Keratinocyte (primary cell): ENCODE measurements at regions not wholly inside any gene's neighbourhood (a gene's known extent, or its start where the extent isn't known, plus 50 kb on each side); places are given as distances from the start of the nearest gene placed in this dataset.

Source experiments
- DNase-seq: peaks from one replicate; pipeline ENCODE4 v3.0.0-alpha.2; 2011; ENCODE audit warnings: low read depth, missing footprints, low spot score
- FAIRE-seq: peaks from 2 replicates; lab custom pipeline; 2011; peaks lifted over from hg19 to GRCh38; lab: Jason Lieb, UNC
- H2AFZ ChIP-seq: 2 replicates; pipeline ENCODE4 v1.6.0; 2012; ENCODE audit warnings: low read length, control low read depth, inconsistent platforms; ENCODE audit not compliant: control insufficient read depth
- H3K27ac ChIP-seq: 2 replicates; pipeline ENCODE4 v1.5.1; 2011; ENCODE audit warnings: low read length; ENCODE audit not compliant: control insufficient read depth, insufficient read depth
- H3K27me3 ChIP-seq: 3 replicates; pipeline ENCODE4 v1.6.0; 2011; ENCODE audit warnings: low read length; ENCODE audit not compliant: control insufficient read depth, insufficient read depth; ENCODE audit errors: extremely low read depth
- H3K36me3 ChIP-seq, 2 experiments: 2 replicates in 1 of 2; 3 replicates in 1 of 2; pipeline ENCODE4 v1.5.1; 2011; ENCODE audit warnings: low read length in 2 of 2, mild to moderate bottlenecking in 1 of 2; ENCODE audit not compliant: control insufficient read depth in 2 of 2, insufficient read depth in 2 of 2; ENCODE audit errors: extremely low read depth in 1 of 2
- H3K4me1 ChIP-seq: 3 replicates; pipeline ENCODE4 v1.5.1; 2011; ENCODE audit warnings: low read length; ENCODE audit not compliant: control insufficient read depth, insufficient read depth; ENCODE audit errors: extremely low read depth
- H3K4me2 ChIP-seq: 3 replicates; pipeline ENCODE4 v1.6.0; 2011; ENCODE audit warnings: low read depth, low read length; ENCODE audit not compliant: control insufficient read depth, insufficient read depth; ENCODE audit errors: extremely low read depth
- H3K4me3 ChIP-seq, 3 experiments: fragments of 200-600 bp in 1 of 3; sonication (generic) in 1 of 3; 2 replicates in 2 of 3; 3 replicates in 1 of 3; pipeline ENCODE4 v1.5.1; 2011 to 2016; ENCODE audit warnings: low read length in 3 of 3, mild to moderate bottlenecking in 3 of 3, control low read depth in 2 of 3, inconsistent platforms in 1 of 3, low read depth in 1 of 3, mixed read lengths in 1 of 3, mixed run types in 1 of 3, moderate library complexity in 1 of 3; ENCODE audit not compliant: control insufficient read depth in 2 of 3, insufficient read depth in 2 of 3; ENCODE audit errors: extremely low read depth in 1 of 3
- H3K79me2 ChIP-seq: 2 replicates; pipeline ENCODE4 v1.6.0; 2012; ENCODE audit warnings: low read length; ENCODE audit not compliant: control insufficient read depth, insufficient read depth
- H3K9ac ChIP-seq: 3 replicates; pipeline ENCODE4 v1.6.0; 2011; ENCODE audit warnings: low read length; ENCODE audit not compliant: control insufficient read depth, insufficient read depth; ENCODE audit errors: extremely low read depth
- H3K9me1 ChIP-seq: 3 replicates; pipeline ENCODE4 v1.6.0; 2011; ENCODE audit warnings: low read length; ENCODE audit not compliant: control insufficient read depth, insufficient read depth; ENCODE audit errors: extremely low read depth
- H3K9me3 ChIP-seq: 2 replicates; pipeline ENCODE4 v1.5.1; 2012; ENCODE audit warnings: low read depth, low read length; ENCODE audit not compliant: control insufficient read depth
- H4K20me1 ChIP-seq: 3 replicates; pipeline ENCODE4 v1.6.0; 2011; ENCODE audit warnings: low read length; ENCODE audit not compliant: control insufficient read depth, insufficient read depth; ENCODE audit errors: extremely low read depth
- CTCF ChIP-seq, 3 experiments: IDR thresholded peaks in 1 of 3; conservative IDR thresholded peaks in 1 of 3; optimal IDR thresholded peaks in 1 of 3; 2 replicates in 2 of 3; 3 replicates in 1 of 3; pipeline versions ENCODE3 to v1.5.1; 2011; ENCODE audit warnings: low read length in 3 of 3, mild to moderate bottlenecking in 3 of 3, moderate library complexity in 2 of 3, control low read depth in 1 of 3, inconsistent platforms in 1 of 3; ENCODE audit not compliant: insufficient read depth in 2 of 3; ENCODE audit errors: extremely low read depth in 1 of 3
- EZH2 ChIP-seq: IDR thresholded peaks from one replicate; pipeline ENCODE4 v1.6.1; 2012; ENCODE audit warnings: inconsistent platforms, mild to moderate bottlenecking, low read length, moderate library complexity
- dilution Hi-C: fragments of 300-500 bp; cut with MboI; formaldehyde crosslinking; loops from one replicate; pipeline ENCODE4 v1.7.0; 2020; ENCODE audit warnings: low sequenced_read_pairs; ENCODE audit not compliant: extremely low pct_ligation_motif_present

GRCh38 chr15:93261845-93262244, 172.8 kb upstream of the RGMA start:
- TF ChIP-seq CTCF (optimal IDR thresholded peaks at IDR 0.05 in 1 of 3, IDR thresholded peaks at IDR 0.05 in 1 of 3, conservative IDR thresholded peaks at IDR 0.05 in 1 of 3; ENCODE audit: extremely low read depth in 1 of 3, insufficient read depth in 2 of 3, low read length in 3 of 3) (no peak), EZH2 (no peak)
- no peaks in the 10 kb centered on the region for H3K27me3 ChIP-seq
- H3K4me3 ChIP-seq: no peak overlapping the region
- no peak overlapping the region for H3K9ac ChIP-seq
- no peak for DNase-seq
- no peaks in the 10 kb centered on the region for H3K4me1 ChIP-seq
- H3K79me2 ChIP-seq: no peaks in the 10 kb centered on the region
- no peaks in the 10 kb centered on the region for H3K9me1 ChIP-seq
- H3K9me3 ChIP-seq: no peaks in the 10 kb centered on the region
- dilution Hi-C loops: no loop called here
- H2AFZ ChIP-seq: no peak overlapping the region
- H3K4me2 ChIP-seq: no peak overlapping the region
- no peaks in the 10 kb centered on the region for H4K20me1 ChIP-seq
- no peaks in the 10 kb centered on the region for H3K36me3 ChIP-seq
- no peak for FAIRE-seq
- no peak overlapping the region for H3K27ac ChIP-seq

- Histone ChIP-seq H3K27ac (no peak overlapping the region), H3K27me3 (no peaks in the 10 kb centered on the region), H2AFZ (no peak overlapping the region), H3K4me1 (no peaks in the 10 kb centered on the region), H3K9me3 (no peaks in the 10 kb centered on the region), H3K79me2 (no peaks in the 10 kb centered on the region), H3K9me1 (no peaks in the 10 kb centered on the region), H3K4me3 (no peak overlapping the region), H3K4me2 (no peak overlapping the region), H3K9ac (no peak overlapping the region), H3K36me3 (no peaks in the 10 kb centered on the region), H4K20me1 (no peaks in the 10 kb centered on the region)
- FAIRE-seq: no peak
- dilution Hi-C loops: no loop called here
- no peak for TF ChIP-seq EZH2
- TF ChIP-seq CTCF (optimal IDR thresholded peaks at IDR 0.05 in 1 of 3, IDR thresholded peaks at IDR 0.05 in 1 of 3, conservative IDR thresholded peaks at IDR 0.05 in 1 of 3; ENCODE audit: extremely low read depth in 1 of 3, insufficient read depth in 2 of 3, low read length in 3 of 3): no peak
- DNase-seq: no peak
Measured at GRCh38 chr15:93257920-93258319, 168.9 kb upstream of the RGMA start.
